ENCODE measurements at regions not wholly inside any gene's neighbourhood (a gene's known extent, or its start where the extent isn't known, plus 50 kb on each side); places are given as distances from the start of the nearest gene placed in this dataset.

- H3K27me3 ChIP-seq (ENCODE audit: control insufficient read depth, insufficient read depth, low read length): no peaks in the 10 kb centered on the region
- POLR2A ChIA-PET: no interaction called here
- CTCF ChIA-PET: no interaction called here
- peaks cover 16% of the 10 kb centered on the region for H3K9me3 ChIP-seq (ENCODE audit: control insufficient read depth, insufficient read depth, low read length)
- no peak for TF ChIP-seq CTCF (IDR thresholded peaks at IDR 0.05; ENCODE audit: low read depth, low read length)
- no peak for DNase-seq (ENCODE audit: low read depth, low spot score)
- H3K27ac ChIP-seq (ENCODE audit: low read depth, low read length): no peak overlapping the region
- no peak overlapping the region for H3K4me3 ChIP-seq (ENCODE audit: low read depth, low read length)
Measured at GRCh38 chr15:53416219-53416940, 343.1 kb downstream of the WDR72 start.

DNA sequence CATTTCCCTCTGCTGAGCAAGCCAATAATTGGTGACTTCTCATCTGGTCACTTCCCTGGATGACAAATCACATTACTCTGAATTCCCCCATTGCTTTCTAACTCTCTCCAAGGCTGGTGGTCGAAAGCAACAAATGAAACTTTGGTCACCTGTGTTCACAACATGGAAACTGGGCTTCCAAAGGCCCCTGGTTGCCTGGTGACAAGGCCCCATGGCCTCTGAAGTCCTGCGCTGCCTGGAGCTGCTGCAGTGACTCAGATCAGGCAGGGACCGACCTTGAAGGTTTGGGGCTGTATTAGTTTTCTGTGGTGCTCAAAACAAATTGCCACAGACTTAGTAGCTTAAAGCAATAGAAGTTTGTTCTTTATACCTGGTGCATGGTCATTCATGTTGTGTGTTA is 345.3 kb downstream of the WDR72 start:
- H3K27ac ChIP-seq (ENCODE audit: low read depth, low read length): no peak overlapping the region
- no peaks in the 10 kb centered on the region for H3K27me3 ChIP-seq (ENCODE audit: control insufficient read depth, insufficient read depth, low read length)
- H3K9me3 ChIP-seq (ENCODE audit: control insufficient read depth, insufficient read depth, low read length): peaks cover 21% of the 10 kb centered on the region
- ChIA-PET POLR2A (no interaction called here), CTCF (no interaction called here)
- no peak for TF ChIP-seq CTCF (IDR thresholded peaks at IDR 0.05; ENCODE audit: low read depth, low read length)
- DNase-seq (ENCODE audit: low read depth, low spot score): no peak
- no peak overlapping the region for H3K4me3 ChIP-seq (ENCODE audit: low read depth, low read length)

GRCh38 chr15:53412542-53412941 is 346.9 kb downstream of the WDR72 start:
- peaks cover 23% of the 10 kb centered on the region for H3K9me3 ChIP-seq (ENCODE audit: control insufficient read depth, insufficient read depth, low read length)
- DNase-seq (ENCODE audit: low read depth, low spot score): no peak
- CTCF ChIA-PET: no interaction called here
- no peak for TF ChIP-seq CTCF (IDR thresholded peaks at IDR 0.05; ENCODE audit: low read depth, low read length)
- H3K27ac ChIP-seq (ENCODE audit: low read depth, low read length): no peak overlapping the region
- H3K4me3 ChIP-seq (ENCODE audit: low read depth, low read length): no peak overlapping the region
- POLR2A ChIA-PET: no interaction called here
- no peaks in the 10 kb centered on the region for H3K27me3 ChIP-seq (ENCODE audit: control insufficient read depth, insufficient read depth, low read length)

DNA sequence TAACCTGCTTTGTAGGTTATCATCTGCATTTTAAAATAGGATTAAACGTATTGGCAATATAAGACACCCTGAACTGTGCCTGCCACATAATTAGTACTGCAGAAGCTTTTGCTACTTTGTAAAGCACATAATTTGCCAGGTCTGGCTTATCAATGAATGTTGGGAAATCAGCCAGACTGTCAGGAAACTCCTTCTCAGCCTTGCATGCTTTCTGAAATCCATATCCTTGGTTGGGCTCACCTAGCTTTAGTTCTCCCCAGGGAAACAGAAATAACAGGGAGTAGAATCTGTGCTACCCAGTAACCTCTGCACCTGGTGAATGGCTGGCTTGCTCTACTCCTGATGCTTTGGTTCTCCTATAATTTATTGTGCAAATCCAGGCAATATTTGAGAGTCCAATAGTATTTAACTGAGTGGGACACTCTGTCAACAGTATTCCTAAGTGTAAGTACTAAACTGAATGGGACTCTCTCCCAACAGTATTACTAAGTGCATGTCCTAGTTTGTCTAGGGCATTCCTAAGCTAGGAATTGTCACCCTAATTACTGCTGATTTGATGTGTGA is 354.5 kb downstream of the WDR72 start:
- no peak overlapping the region for H3K27ac ChIP-seq (ENCODE audit: low read depth, low read length)
- DNase-seq (ENCODE audit: low read depth, low spot score): no peak
- no peak for TF ChIP-seq CTCF (IDR thresholded peaks at IDR 0.05; ENCODE audit: low read depth, low read length)
- POLR2A ChIA-PET: no interaction called here
- H3K4me3 ChIP-seq (ENCODE audit: low read depth, low read length): no peak overlapping the region
- peaks cover 27% of the 10 kb centered on the region for H3K9me3 ChIP-seq (ENCODE audit: control insufficient read depth, insufficient read depth, low read length)
- CTCF ChIA-PET: no interaction called here
- no peaks in the 10 kb centered on the region for H3K27me3 ChIP-seq (ENCODE audit: control insufficient read depth, insufficient read depth, low read length)

DNA sequence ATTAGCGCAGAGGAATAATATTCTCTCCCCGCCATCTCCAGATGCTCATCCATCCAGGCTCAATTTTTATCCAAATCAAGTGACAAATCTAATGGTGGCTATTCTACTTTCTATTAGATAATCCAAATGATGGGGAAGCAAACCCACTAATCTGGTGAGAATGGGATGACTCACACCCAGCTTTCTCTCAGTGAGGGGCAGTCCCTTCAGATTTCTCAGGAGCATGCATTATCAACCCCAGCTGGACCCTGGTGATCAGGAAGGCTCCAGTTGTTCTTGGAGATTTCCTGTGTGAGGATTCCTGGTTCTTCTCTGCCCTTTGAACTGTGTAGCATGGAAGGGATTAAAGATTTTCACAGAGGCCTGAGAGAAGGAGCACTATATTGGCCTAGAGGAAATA is 358.0 kb downstream of the WDR72 start:
- peaks cover 30% of the 10 kb centered on the region for H3K9me3 ChIP-seq (ENCODE audit: control insufficient read depth, insufficient read depth, low read length)
- CTCF ChIA-PET: no interaction called here
- no peak overlapping the region for H3K27ac ChIP-seq (ENCODE audit: low read depth, low read length)
- H3K27me3 ChIP-seq (ENCODE audit: control insufficient read depth, insufficient read depth, low read length): no peaks in the 10 kb centered on the region
- POLR2A ChIA-PET: no interaction called here
- DNase-seq (ENCODE audit: low read depth, low spot score): no peak
- no peak overlapping the region for H3K4me3 ChIP-seq (ENCODE audit: low read depth, low read length)
- TF ChIP-seq CTCF (IDR thresholded peaks at IDR 0.05; ENCODE audit: low read depth, low read length): no peak
